ENCODE measurements at regions not wholly inside any gene's neighbourhood (a gene's known extent, or its start where the extent isn't known, plus 50 kb on each side); places are given as distances from the start of the nearest gene placed in this dataset.

DNA sequence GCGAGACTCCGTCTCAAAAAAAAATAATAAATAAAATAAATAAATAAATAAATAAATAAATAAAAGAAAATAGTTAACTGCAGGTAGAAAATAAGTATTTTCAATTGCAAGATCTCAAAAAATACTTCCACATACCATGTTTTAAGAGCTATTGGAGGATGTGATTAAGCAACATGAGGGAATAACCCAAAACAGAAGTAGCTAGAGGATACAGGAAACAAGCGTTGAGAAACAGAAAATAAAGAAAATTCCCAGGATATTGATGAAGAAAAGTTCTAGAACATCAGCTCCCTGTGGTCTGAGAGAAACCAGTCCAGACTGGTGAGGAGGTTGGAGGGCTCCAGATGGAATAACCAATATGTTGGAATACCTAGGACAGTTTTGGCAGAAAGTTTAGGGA is 57.3 kb upstream of the RND3 start:
- no peaks in the 10 kb centered on the region for H3K4me1 ChIP-seq (ENCODE audit: control insufficient read depth in 5 of 5, insufficient read depth in 5 of 5, low read length in 5 of 5)
- H3K9me3 ChIP-seq (ENCODE audit: control insufficient read depth in 5 of 5, low read length in 5 of 5), result no peaks in the 10 kb centered on the region
- H3K4me3 ChIP-seq (ENCODE audit: low read depth in 1 of 5, low read length in 5 of 5), result no peak overlapping the region
- no peak overlapping the region for H3K27ac ChIP-seq (ENCODE audit: low read depth, low read length)
- no peaks in the 10 kb centered on the region for H3K27me3 ChIP-seq (ENCODE audit: control insufficient read depth in 5 of 5, insufficient read depth in 4 of 5, low read length in 5 of 5)
- H3K9ac ChIP-seq (ENCODE audit: low read length in 5 of 5), result no peak overlapping the region
- H3K36me3 ChIP-seq (ENCODE audit: control insufficient read depth in 5 of 5, insufficient read depth in 5 of 5, low read length in 5 of 5), result no peaks in the 10 kb centered on the region

DNA sequence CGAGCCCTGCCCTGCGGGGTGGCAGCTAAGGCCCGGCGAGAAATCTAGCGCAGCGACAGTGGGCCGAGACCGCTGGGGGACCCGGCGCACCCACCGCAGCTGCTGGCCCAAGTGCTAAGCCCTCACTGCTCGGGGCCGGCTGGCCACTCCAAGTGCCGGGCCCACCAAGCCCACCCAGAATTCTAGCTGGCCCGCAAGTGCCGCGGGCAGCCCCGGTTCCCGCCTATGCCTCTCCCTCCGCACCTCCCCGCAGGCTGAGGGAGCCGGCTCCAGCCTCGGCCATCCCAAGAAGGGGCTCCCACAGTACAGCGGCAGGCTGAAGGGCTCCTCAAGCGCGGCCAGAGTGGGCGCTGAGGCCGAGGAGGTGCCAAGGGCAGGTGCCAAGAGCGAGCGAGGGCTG is 55.2 kb upstream of the RND3 start:
- Histone ChIP-seq H3K36me3 (ENCODE audit: control insufficient read depth in 5 of 5, insufficient read depth in 5 of 5, low read length in 5 of 5) (no peaks in the 10 kb centered on the region), H3K9me3 (ENCODE audit: control insufficient read depth in 5 of 5, low read length in 5 of 5) (no peaks in the 10 kb centered on the region), H3K27ac (ENCODE audit: low read depth, low read length) (no peak overlapping the region), H3K27me3 (ENCODE audit: control insufficient read depth in 5 of 5, insufficient read depth in 4 of 5, low read length in 5 of 5) (no peaks in the 10 kb centered on the region), H3K9ac (ENCODE audit: low read length in 5 of 5) (no peak overlapping the region), H3K4me3 (ENCODE audit: low read depth in 1 of 5, low read length in 5 of 5) (no peak overlapping the region), H3K4me1 (ENCODE audit: control insufficient read depth in 5 of 5, insufficient read depth in 5 of 5, low read length in 5 of 5) (peaks cover 0 to 5% (median 0%) of the 10 kb centered on the region in 5 donors)

DNA sequence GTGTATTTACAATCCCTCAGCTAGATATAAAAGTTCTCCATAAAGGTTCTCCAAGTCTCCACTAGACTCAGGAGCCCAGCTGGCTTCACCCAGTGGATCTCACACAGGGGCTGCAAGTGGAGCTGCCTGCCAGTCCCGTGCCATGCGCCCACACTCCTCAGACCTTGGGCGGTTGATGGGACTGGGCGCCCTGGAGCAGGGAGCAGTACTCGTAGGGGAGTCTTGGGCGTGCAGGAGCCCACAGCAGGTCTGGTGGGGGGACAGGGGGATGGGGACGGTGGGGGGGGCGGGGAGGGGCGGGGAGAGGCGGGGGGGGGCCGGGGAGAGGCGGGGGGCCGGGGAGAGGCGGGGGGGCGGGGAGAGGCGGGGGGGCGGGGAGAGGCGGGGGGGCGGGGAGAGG is 54.7 kb upstream of the RND3 start:
- H3K4me1 ChIP-seq (ENCODE audit: control insufficient read depth in 5 of 5, insufficient read depth in 5 of 5, low read length in 5 of 5), result peaks cover 0 to 5% (median 0%) of the 10 kb centered on the region in 5 donors
- H3K9me3 ChIP-seq (ENCODE audit: control insufficient read depth in 5 of 5, low read length in 5 of 5), result no peaks in the 10 kb centered on the region
- H3K27me3 ChIP-seq (ENCODE audit: control insufficient read depth in 5 of 5, insufficient read depth in 4 of 5, low read length in 5 of 5), result no peaks in the 10 kb centered on the region
- H3K36me3 ChIP-seq (ENCODE audit: control insufficient read depth in 5 of 5, insufficient read depth in 5 of 5, low read length in 5 of 5), result no peaks in the 10 kb centered on the region
- H3K27ac ChIP-seq (ENCODE audit: low read depth, low read length), result no peak overlapping the region
- no peak overlapping the region for H3K9ac ChIP-seq (ENCODE audit: low read length in 5 of 5)
- no peak overlapping the region for H3K4me3 ChIP-seq (ENCODE audit: low read depth in 1 of 5, low read length in 5 of 5)

DNA sequence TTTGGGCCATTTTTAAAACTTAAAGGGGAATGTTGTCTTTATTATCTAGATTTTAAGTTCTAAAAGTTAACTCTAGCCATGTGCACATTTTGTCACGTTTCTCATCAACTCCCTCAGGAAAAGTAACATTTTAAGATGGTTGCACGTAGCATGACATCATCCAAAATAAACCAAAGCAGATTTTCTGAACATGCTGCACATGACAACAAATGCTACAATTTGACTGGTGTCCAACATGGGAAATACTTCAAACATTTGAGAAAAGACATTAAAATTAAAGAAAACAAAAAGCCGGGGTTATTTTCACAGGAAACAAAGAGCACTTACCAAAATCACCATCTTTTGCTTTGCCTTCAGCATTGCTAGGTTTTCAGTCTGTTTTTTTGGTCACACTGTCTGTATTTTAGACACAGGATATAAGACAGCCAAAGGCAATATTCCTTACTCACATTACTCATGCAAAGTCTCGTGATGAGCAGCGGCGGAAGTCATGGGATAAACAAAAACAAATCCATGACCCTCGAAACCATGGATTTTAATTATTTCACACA is 51.3 kb upstream of the RND3 start:
- H3K27ac ChIP-seq (ENCODE audit: low read depth, low read length), result no peak overlapping the region
- H3K9ac ChIP-seq (ENCODE audit: low read length in 5 of 5), result no peak overlapping the region
- H3K27me3 ChIP-seq (ENCODE audit: control insufficient read depth in 5 of 5, insufficient read depth in 4 of 5, low read length in 5 of 5), result no peaks in the 10 kb centered on the region
- peaks cover 0 to 5% (median 0%) of the 10 kb centered on the region in 5 donors for H3K4me1 ChIP-seq (ENCODE audit: control insufficient read depth in 5 of 5, insufficient read depth in 5 of 5, low read length in 5 of 5)
- no peak overlapping the region for H3K4me3 ChIP-seq (ENCODE audit: low read depth in 1 of 5, low read length in 5 of 5)
- no peaks in the 10 kb centered on the region for H3K9me3 ChIP-seq (ENCODE audit: control insufficient read depth in 5 of 5, low read length in 5 of 5)
- no peaks in the 10 kb centered on the region for H3K36me3 ChIP-seq (ENCODE audit: control insufficient read depth in 5 of 5, insufficient read depth in 5 of 5, low read length in 5 of 5)
